Hematopoietic multipotent progenitor cell treated with erythropoietin and hydrocortisone succinate and interleukin-3 and kit ligand, for 8 days (in vitro differentiated cells): ENCODE measurements at regions not wholly inside any gene's neighbourhood (a gene's known extent, or its start where the extent isn't known, plus 50 kb on each side); places are given as distances from the start of the nearest gene placed in this dataset.
"Not testable (repeated sequence)": the region's sequence is repeated elsewhere in the genome, so short reads cannot be mapped to it uniquely, and the experiment has no call there.

Source experiments
- DNase-seq: peaks from one replicate; pipeline ENCODE4 v3.0.0-alpha.2; 2015

- DNase-seq = no peak
Observed at GRCh38 chr7:20083781-20084180, 133.4 kb downstream of the MACC1 start.

- DNase-seq = no peak
Observed at GRCh38 chr7:20079080-20079479, 138.1 kb downstream of the MACC1 start.

GRCh38 chr7:20076835-20077234, 140.3 kb downstream of the MACC1 start:
- no peak for DNase-seq

- DNase-seq = no peak
Observed at GRCh38 chr7:20075992-20076820, 141.0 kb downstream of the MACC1 start.

GRCh38 chr7:20075440-20075839, 141.7 kb downstream of the MACC1 start:
- no peak for DNase-seq

- not testable (repeated sequence) for DNase-seq
Observed at GRCh38 chr7:20068004-20068403, 149.2 kb downstream of the MACC1 start.

- no peak for DNase-seq
Observed at GRCh38 chr7:20064974-20065862, 152.0 kb downstream of the MACC1 start.

GRCh38 chr7:20064181-20064970, 152.8 kb downstream of the MACC1 start:
- DNase-seq = no peak

- DNase-seq = no peak
Observed at GRCh38 chr7:20063644-20064043, 153.5 kb downstream of the MACC1 start.

- no peak for DNase-seq
Observed at GRCh38 chr7:20062932-20063331, 154.3 kb downstream of the MACC1 start.

- no peak for DNase-seq
Observed at GRCh38 chr7:20053334-20054104, 163.7 kb downstream of the MACC1 start.

GRCh38 chr7:20050241-20050966, 166.8 kb downstream of the MACC1 start:
- no peak for DNase-seq

GRCh38 chr7:20038676-20039075, 178.5 kb downstream of the MACC1 start:
- DNase-seq = no peak

- DNase-seq = no peak
Observed at GRCh38 chr7:20035279-20035875, 181.8 kb downstream of the MACC1 start.

GRCh38 chr7:20033621-20034400, 183.4 kb downstream of the MACC1 start:
- DNase-seq = no peak

- DNase-seq = no peak
Observed at GRCh38 chr7:20032741-20033140, 184.4 kb downstream of the MACC1 start.

- DNase-seq = no peak
Observed at GRCh38 chr7:20030915-20031362, 186.2 kb downstream of the MACC1 start.

GRCh38 chr7:20030417-20030816, 186.8 kb downstream of the MACC1 start:
- no peak for DNase-seq

GRCh38 chr7:20026762-20027161, 190.4 kb downstream of the MACC1 start:
- DNase-seq = no peak

- DNase-seq = no peak
Observed at GRCh38 chr7:20021831-20022230, 195.4 kb downstream of the MACC1 start.
